GM19023 (cell line): ENCODE measurements at regions not wholly inside any gene's neighbourhood (a gene's known extent, or its start where the extent isn't known, plus 50 kb on each side); places are given as distances from the start of the nearest gene placed in this dataset.
"Not testable (repeated sequence)": the region's sequence is repeated elsewhere in the genome, so short reads cannot be mapped to it uniquely, and the experiment has no call there.

Source experiments
- ATAC-seq: cut with Tn5 transposase; IDR thresholded peaks from one replicate; pipeline ENCODE4 v1.9.1; 2021; ENCODE audit warnings: mild to moderate bottlenecking, moderate library complexity; ENCODE audit not compliant: unreplicated experiment

- ATAC-seq = no peak
These were observed 258.7 kb upstream of the EXOC2 start for GRCh38 chr6:951399-952181.

- ATAC-seq = no peak
These were observed 254.4 kb upstream of the EXOC2 start for GRCh38 chr6:947235-947934.

GRCh38 chr6:946546-946945, 253.6 kb upstream of the EXOC2 start:
- no peak for ATAC-seq

- no peak for ATAC-seq
These were observed 246.8 kb upstream of the EXOC2 start for GRCh38 chr6:939526-940252.

- no peak for ATAC-seq
These were observed 246.0 kb upstream of the EXOC2 start for GRCh38 chr6:938916-939315.

GRCh38 chr6:938271-938905, 245.4 kb upstream of the EXOC2 start:
- no peak for ATAC-seq

- no peak for ATAC-seq
These were observed 242.6 kb upstream of the EXOC2 start for GRCh38 chr6:935582-935981.

- ATAC-seq = no peak
These were observed 241.7 kb upstream of the EXOC2 start for GRCh38 chr6:934686-935085.

- not testable (repeated sequence) for ATAC-seq
These were observed 239.0 kb upstream of the EXOC2 start for GRCh38 chr6:931919-932318.

GRCh38 chr6:927157-927556, 234.2 kb upstream of the EXOC2 start:
- ATAC-seq = no peak

GRCh38 chr6:925656-926213, 232.8 kb upstream of the EXOC2 start:
- ATAC-seq = no peak

GRCh38 chr6:924661-925060, 231.7 kb upstream of the EXOC2 start:
- ATAC-seq = no peak

- ATAC-seq = no peak
These were observed 228.5 kb upstream of the EXOC2 start for GRCh38 chr6:921400-921799.

- no peak for ATAC-seq
These were observed 227.6 kb upstream of the EXOC2 start for GRCh38 chr6:920512-920911.

- ATAC-seq = no peak
These were observed 226.6 kb upstream of the EXOC2 start for GRCh38 chr6:919500-919899.

- no peak for ATAC-seq
These were observed 225.0 kb upstream of the EXOC2 start for GRCh38 chr6:917939-918338.

- ATAC-seq = no peak
These were observed 224.4 kb upstream of the EXOC2 start for GRCh38 chr6:917296-917695.

- ATAC-seq = no peak
These were observed 223.2 kb upstream of the EXOC2 start for GRCh38 chr6:916131-916530.

GRCh38 chr6:912871-913835, 220.2 kb upstream of the EXOC2 start:
- ATAC-seq = no peak

GRCh38 chr6:907928-908327, 215.0 kb upstream of the EXOC2 start:
- no peak for ATAC-seq
